HG03045 (cell line): ENCODE measurements at regions not wholly inside any gene's neighbourhood (a gene's known extent, or its start where the extent isn't known, plus 50 kb on each side); places are given as distances from the start of the nearest gene placed in this dataset.
"Not testable (repeated sequence)": the region's sequence is repeated elsewhere in the genome, so short reads cannot be mapped to it uniquely, and the experiment has no call there.

Experiments
- ATAC-seq: cut with Tn5 transposase; IDR thresholded peaks from one replicate; pipeline ENCODE4 v1.9.1; 2021; ENCODE audit warnings: mild to moderate bottlenecking, moderate library complexity; ENCODE audit not compliant: unreplicated experiment

- ATAC-seq: no peak
Measured at GRCh38 chr4:17250591-17250990, 261.3 kb downstream of the QDPR start.

GRCh38 chr4:17246656-17247055 is 265.2 kb downstream of the QDPR start:
- ATAC-seq: no peak

DNA sequence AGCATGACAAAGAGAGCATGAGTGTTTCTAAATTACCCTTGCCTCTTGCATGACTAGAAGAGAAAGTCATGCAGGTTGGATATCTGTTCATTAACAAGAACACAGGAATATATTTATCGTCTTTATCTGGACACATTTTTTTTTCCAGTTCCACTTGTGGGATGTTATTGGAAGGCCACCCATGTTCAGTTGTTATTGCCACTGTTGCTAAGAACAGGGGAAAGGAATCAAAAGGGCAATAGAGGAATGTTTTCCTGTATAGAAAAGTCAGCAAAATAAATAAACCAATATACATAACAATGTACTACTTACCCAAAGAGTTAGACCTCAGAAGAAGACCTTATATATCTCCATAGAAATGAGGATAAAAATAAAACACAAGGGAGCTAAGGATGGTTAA is 270.1 kb downstream of the QDPR start:
- no peak for ATAC-seq

- no peak for ATAC-seq
Measured at GRCh38 chr4:17238633-17239032, 273.3 kb downstream of the QDPR start.

- no peak for ATAC-seq
Measured at GRCh38 chr4:17236686-17237085, 275.2 kb downstream of the QDPR start.

GRCh38 chr4:17234678-17235077 is 277.2 kb downstream of the QDPR start:
- ATAC-seq: no peak

DNA sequence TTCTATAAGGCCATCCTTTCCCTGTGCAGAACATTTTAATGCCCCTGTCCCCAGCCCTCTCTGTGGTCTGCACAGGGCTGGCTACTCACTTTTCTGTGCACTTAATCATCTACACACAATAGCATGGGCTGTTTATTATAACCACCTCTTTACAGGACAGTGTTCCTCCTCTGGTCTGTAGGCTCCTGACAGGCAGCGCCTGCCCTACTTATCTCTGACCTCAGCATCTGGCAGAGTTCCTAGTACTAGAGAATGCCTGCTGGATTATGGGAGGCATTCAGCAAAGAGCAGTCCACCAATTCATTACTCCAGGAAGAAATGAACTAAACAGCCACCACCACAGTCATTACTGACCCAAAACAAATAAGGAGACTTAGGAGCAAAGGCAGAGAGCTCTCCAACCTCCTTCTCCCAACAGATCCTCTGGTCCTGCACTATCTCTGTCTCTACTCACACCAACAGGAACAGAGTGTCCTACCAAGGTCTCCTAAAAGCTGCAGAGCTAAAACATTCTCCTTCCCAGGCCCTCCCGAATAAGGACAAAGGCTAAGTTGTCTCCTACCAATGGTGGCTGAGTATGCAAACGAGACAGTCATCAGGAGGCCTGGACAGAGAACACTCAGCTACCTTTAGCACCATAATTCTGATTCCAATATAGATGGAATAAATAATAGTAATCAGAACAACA is 279.2 kb downstream of the QDPR start:
- no peak for ATAC-seq

DNA sequence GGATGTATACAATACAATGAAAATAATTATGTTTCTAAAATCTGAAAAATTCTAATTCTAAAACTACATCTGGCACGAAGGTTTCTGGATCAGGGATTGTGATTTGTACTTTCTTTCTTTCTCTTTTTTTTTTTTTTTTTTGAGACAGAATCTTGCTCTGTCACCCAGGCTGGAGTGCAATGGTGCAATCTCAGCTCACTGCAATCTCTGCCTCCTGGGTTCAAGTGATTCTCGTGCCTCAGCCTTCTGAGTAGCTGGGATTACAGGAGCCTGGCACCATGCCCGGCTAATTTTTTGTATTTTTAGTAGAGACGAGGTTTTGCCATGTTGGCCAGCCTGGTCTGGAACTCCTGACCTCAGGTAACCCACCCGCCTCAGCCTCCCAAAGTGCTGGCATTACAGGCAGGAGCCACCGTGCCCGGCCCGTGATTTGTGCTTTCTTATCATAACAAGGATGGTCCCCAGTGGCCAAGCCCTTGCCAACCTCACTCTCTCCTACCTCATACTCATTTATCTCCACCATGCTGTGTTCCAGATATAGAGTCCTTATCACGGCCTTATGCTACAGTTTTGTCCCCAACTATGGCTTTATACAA is 279.9 kb downstream of the QDPR start:
- ATAC-seq: not testable (repeated sequence)

GRCh38 chr4:17230727-17231126 is 281.2 kb downstream of the QDPR start:
- ATAC-seq: no peak

GRCh38 chr4:17220816-17221215 is 291.1 kb downstream of the QDPR start:
- no peak for ATAC-seq

GRCh38 chr4:17218786-17219185 is 293.1 kb downstream of the QDPR start:
- ATAC-seq: no peak

- ATAC-seq: no peak
Measured at GRCh38 chr4:17206829-17207801, 304.8 kb downstream of the QDPR start.

- no peak for ATAC-seq
Measured at GRCh38 chr4:17204908-17205307, 306.5 kb upstream of the LDB2 start.

DNA sequence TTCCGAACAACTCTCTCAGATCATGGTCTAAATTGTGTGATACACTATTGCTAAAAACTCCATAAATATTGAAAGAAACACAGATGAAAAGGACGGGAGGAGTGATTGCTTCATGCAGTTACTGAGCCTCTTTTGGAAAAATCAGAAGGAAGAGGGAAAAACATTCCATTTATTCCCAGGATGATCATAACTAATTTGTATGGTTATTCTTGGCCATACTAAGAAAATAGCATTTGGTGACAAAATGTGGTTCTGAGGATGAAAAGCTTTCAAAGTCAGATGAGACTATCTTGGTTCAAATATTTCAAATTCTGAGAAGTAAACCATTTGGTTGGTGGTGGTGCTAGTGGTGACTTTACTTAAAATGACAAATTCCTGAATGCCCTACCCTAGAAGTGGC is 305.4 kb upstream of the LDB2 start:
- ATAC-seq: no peak

DNA sequence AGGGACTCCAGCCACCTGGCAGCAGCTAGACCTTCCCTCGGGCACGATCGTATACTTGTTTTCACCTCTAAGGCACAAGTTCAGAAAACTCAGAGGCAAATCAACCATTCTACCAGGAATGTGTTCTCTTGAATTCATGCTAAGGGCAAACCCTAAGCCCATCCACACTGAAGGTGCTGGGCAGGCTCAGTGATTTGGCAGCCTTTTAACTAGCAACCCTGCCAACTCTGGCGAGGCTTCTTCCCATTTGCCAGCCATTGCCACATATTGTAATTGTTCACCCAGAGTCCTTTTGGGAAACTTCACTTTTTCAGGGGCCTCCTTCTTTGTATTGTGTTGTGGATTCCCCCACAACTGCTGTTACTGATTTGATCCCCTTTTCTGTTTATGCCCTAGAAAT is 298.6 kb upstream of the LDB2 start:
- no peak for ATAC-seq

- no peak for ATAC-seq
Measured at GRCh38 chr4:17195461-17196275, 297.2 kb upstream of the LDB2 start.

DNA sequence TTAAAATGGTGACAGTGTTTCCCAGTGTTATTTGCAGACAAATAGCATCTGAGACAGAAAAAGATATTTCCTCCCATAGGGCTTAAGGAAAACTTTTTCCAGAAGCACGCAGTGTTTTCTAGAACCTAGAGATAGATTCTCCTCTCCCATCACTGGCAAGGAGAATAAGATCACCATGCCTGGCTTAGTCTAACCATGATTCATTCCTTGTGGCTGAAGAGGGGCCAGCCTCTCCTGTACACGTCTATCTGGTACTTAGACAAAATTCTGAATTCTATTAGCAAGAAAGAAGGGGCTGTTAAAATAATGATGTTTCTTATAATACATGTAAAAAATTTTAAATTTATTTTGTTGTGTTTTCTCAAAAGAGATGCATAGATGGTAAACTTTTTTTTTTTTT is 296.1 kb upstream of the LDB2 start:
- no peak for ATAC-seq

- ATAC-seq: no peak
Measured at GRCh38 chr4:17189759-17190158, 291.3 kb upstream of the LDB2 start.

DNA sequence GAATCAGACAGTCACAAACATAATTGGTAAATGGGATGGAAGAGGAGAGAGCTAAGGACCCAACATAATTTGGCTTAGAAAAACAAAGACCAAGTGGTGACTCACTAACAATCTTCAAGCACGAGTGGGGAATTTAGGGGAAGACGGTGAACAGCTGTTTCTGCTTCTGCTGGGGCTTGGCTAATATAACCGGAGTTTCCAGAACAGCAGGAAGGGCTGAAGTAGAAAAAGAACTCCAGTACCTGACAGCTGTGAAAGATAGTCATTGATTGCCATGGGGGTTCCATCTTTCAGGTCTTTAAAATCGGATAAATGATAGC is 290.9 kb upstream of the LDB2 start:
- no peak for ATAC-seq

- ATAC-seq: no peak
Measured at GRCh38 chr4:17188547-17189400, 290.3 kb upstream of the LDB2 start.
